Thoracic aorta (tissue), 2 donors: ENCODE measurements at regions not wholly inside any gene's neighbourhood (a gene's known extent, or its start where the extent isn't known, plus 50 kb on each side); places are given as distances from the start of the nearest gene placed in this dataset.

Experiments used
- ATAC-seq: fragments of 150-250 bp; one replicate; pipeline ENCODE4 v1.8.0; 2017; ENCODE audit warnings: low read depth; ENCODE audit not compliant: insufficient number of reproducible peaks, low FRiP score
- DNase-seq: peaks from one replicate; pipeline ENCODE4 v3.0.0-alpha.2; 2020; ENCODE audit warnings: low spot score
- H3K27ac ChIP-seq, 2 donors: fragments of 200-600 bp; sonication (generic); 1 replicate in 1 of 2; 2 replicates in 1 of 2; pipeline ENCODE4 v1.5.1; 2016; ENCODE audit warnings: mild to moderate bottlenecking in 2 of 2, moderate library complexity in 2 of 2
- H3K27me3 ChIP-seq: fragments of 200-600 bp; sonication (generic); replicated peaks from 2 replicates; pipeline ENCODE4 v1.6.0; 2016; ENCODE audit warnings: mild to moderate bottlenecking; ENCODE audit not compliant: insufficient read depth
- H3K36me3 ChIP-seq: fragments of 200-600 bp; sonication (generic); one replicate; pipeline ENCODE4 v1.5.1; 2016
- H3K4me1 ChIP-seq, 2 donors: fragments of 200-600 bp; sonication (generic); 1 replicate in 1 of 2; 2 replicates in 1 of 2; pipeline versions ENCODE4 v1.5.1 to v1.6.0; 2016; ENCODE audit warnings: low read depth in 2 of 2, mild to moderate bottlenecking in 1 of 2; ENCODE audit not compliant: control insufficient read depth in 1 of 2
- H3K4me3 ChIP-seq: fragments of 200-600 bp; sonication (generic); 2 replicates; pipeline ENCODE4 v1.5.1; 2016; ENCODE audit warnings: mild to moderate bottlenecking
- H3K9me3 ChIP-seq: fragments of 200-600 bp; sonication (generic); 2 replicates; pipeline ENCODE4 v1.5.1; 2016
- TF ChIP-seq, protein P1 (sequence below): fragments of 200-600 bp; sonication (generic); IDR thresholded peaks from one replicate; pipeline ENCODE4 v1.5.1; 2019; ENCODE audit warnings: antibody characterized with exemption

DNA sequence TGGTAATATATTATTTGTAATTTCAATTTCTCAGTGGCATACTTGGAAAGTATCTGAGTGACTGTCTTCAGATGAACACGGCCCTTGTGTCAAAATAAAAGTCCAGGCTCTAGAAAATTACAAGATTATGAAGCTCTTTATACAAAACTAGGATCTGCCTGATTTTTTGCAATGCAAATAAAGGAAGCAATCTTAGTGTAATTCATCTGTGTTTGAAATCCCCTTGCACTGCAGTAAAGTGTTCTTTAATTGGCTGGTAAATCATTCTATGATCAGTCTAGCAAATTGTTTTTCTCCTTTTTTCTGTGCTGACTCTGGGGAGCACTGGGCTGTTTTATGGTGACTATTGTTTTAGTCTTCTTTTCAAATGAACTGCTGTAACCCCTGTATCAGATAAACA, 1039.0 kb downstream of the SOCS6 start:
- TF ChIP-seq, protein P1, sequence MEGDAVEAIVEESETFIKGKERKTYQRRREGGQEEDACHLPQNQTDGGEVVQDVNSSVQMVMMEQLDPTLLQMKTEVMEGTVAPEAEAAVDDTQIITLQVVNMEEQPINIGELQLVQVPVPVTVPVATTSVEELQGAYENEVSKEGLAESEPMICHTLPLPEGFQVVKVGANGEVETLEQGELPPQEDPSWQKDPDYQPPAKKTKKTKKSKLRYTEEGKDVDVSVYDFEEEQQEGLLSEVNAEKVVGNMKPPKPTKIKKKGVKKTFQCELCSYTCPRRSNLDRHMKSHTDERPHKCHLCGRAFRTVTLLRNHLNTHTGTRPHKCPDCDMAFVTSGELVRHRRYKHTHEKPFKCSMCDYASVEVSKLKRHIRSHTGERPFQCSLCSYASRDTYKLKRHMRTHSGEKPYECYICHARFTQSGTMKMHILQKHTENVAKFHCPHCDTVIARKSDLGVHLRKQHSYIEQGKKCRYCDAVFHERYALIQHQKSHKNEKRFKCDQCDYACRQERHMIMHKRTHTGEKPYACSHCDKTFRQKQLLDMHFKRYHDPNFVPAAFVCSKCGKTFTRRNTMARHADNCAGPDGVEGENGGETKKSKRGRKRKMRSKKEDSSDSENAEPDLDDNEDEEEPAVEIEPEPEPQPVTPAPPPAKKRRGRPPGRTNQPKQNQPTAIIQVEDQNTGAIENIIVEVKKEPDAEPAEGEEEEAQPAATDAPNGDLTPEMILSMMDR = no peak
- Histone ChIP-seq H3K4me1 (no peaks in the 10 kb centered on the region), H3K36me3 (no peaks in the 10 kb centered on the region), H3K4me3 (no peak overlapping the region), H3K27ac (no peak overlapping the region), H3K9me3 (no peaks in the 10 kb centered on the region), H3K27me3 (no peaks in the 10 kb centered on the region)
- no peak for ATAC-seq
- DNase-seq = no peak

DNA sequence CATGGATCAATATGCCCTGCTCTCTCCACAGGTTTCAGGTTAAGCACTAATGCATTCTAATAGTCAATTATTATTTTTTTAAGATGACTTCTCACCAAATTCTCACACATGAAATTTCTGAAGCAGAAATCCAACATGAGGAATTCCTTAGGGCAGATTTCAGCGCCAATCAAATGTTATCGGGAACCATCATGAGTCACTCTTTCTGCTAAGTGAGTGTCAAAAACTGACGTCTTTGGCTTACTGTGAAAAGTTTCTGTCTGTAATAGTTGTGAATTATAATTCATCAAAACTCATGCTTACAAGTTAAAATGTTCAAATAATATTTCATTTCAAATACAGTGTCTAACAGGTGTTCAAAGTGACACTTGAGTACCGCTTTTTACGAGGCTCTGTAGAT, 1038.6 kb downstream of the SOCS6 start:
- TF ChIP-seq, protein P1 = no peak
- Histone ChIP-seq H3K9me3 (no peaks in the 10 kb centered on the region), H3K4me1 (no peaks in the 10 kb centered on the region), H3K4me3 (no peak overlapping the region), H3K27ac (no peak overlapping the region), H3K27me3 (no peaks in the 10 kb centered on the region), H3K36me3 (no peaks in the 10 kb centered on the region)
- no peak for DNase-seq
- no peak for ATAC-seq

DNA sequence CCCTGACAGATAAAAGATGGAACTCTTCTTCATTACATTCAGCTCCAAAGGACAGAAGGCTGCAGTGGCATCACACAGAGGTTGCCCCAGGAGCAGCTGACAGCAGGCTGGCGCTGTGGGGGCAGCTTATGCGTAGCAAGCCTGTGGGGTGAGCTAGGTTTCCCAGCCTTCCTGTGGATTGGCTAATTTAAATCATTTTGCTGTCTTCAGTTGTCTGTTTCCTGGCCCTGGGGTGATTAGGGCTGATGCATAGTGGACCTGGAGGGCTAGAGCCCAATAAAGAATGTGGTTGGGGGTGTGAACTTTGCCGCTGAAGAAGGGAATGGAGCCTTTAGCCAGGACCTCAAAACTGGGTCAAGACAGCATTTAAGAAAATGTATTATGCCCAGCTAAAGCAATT, 1038.0 kb downstream of the SOCS6 start:
- H3K4me1 ChIP-seq = no peaks in the 10 kb centered on the region
- no peaks in the 10 kb centered on the region for H3K36me3 ChIP-seq
- TF ChIP-seq, protein P1 = no peak
- no peaks in the 10 kb centered on the region for H3K9me3 ChIP-seq
- DNase-seq (no peak), ATAC-seq (no peak)
- no peaks in the 10 kb centered on the region for H3K27me3 ChIP-seq
- H3K4me3 ChIP-seq = no peak overlapping the region
- no peak overlapping the region for H3K27ac ChIP-seq

DNA sequence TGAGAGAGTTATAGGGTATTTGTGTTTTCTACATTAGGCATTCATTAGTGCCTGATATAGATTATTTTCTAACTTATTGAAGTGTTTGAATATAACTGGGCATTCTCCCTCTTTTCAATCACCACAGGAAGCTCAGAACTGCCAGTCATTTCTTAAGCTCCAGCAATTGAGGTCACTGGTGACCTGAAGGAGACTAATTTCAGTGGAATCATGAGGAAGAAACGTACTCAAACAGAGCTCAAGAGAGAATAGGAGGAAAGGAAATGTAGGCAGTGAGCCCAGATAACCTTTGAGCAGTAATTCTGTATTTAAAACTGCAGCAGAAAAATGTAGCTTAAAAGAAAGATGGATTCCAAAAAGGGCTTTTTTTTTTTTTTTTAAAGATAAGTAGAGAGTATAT, 1035.5 kb downstream of the SOCS6 start:
- Histone ChIP-seq H3K27ac (no peak overlapping the region), H3K4me3 (no peak overlapping the region), H3K36me3 (no peaks in the 10 kb centered on the region), H3K9me3 (no peaks in the 10 kb centered on the region), H3K27me3 (no peaks in the 10 kb centered on the region), H3K4me1 (no peaks in the 10 kb centered on the region)
- DNase-seq (no peak), ATAC-seq (no peak)
- TF ChIP-seq, protein P1 = no peak

DNA sequence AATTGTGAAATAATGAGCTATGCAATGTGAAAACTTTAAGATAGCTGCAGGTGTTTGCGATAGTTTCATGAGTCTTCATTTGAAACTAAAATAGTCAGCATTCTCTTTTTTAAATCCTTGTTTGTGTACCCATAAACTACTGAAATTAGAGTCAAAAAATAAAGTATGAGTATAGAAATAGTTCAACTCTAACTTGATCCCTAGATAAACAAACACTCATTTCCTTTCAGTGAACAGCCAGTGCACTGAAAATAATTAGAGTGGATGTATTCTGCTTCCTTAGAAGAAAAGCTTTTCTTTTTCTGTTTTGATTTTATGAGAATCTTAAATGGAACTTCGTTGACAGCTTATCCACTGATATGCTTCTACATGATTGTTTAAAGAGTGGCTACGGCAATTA, 1033.4 kb downstream of the SOCS6 start:
- TF ChIP-seq, protein P1 = no peak
- Histone ChIP-seq H3K27ac (no peak overlapping the region), H3K36me3 (no peaks in the 10 kb centered on the region), H3K4me1 (no peaks in the 10 kb centered on the region), H3K9me3 (no peaks in the 10 kb centered on the region), H3K27me3 (no peaks in the 10 kb centered on the region), H3K4me3 (no peak overlapping the region)
- ATAC-seq = no peak
- DNase-seq = no peak
